ENCODE measurements at regions not wholly inside any gene's neighbourhood (a gene's known extent, or its start where the extent isn't known, plus 50 kb on each side); places are given as distances from the start of the nearest gene placed in this dataset.

DNA sequence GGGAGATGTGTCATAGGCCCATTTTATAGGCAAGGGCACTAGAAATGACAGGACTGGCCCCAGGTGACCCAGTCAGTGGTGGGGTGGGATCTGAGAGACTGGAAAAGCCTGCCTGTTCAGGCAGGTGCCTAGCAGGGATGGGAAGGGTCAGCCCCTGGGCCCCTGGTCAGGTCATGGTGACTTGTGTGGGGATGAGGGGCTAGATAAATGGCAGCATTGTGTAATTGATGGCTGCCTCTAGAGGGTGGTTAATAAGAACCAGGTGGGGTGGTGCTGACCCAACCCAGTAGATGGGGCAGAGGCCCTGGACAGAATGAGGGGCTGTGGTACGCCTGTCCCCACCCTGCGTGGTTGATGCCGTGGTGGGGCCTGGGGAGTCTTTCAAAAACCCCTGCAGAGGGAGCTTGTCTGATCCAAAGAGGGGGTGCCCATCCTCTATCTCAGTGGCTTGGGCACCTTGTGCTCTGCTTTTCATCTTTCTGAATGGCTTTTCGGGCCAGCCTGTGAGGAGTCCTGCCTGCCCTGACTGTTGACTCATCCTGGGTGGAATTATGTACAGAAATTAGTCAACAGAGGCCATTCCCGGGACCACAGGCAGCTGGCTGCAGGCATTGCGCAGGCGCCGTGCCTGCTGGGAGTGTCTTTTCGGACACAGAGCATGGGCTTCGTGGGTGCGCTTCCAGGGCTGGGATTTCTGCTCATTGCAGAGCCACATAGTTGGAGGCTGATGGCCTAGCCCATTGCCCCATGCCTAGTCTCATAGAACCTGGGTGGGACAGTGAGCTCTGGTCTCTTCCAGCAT is 93.6 kb upstream of the PITX1 start:
- Histone ChIP-seq H3K27ac (peak overlapping the region; percentile 77), H3K4me3 (no peak overlapping the region), H3K27me3 (no peaks in the 10 kb centered on the region), H3K4me1 (peaks cover 37% of the 10 kb centered on the region), H3K9me3 (no peaks in the 10 kb centered on the region), H3K36me3 (no peaks in the 10 kb centered on the region)
- DNase-seq (ENCODE audit: extremely low spot score in 2 of 2), result no peak
- TF ChIP-seq, protein P1, sequence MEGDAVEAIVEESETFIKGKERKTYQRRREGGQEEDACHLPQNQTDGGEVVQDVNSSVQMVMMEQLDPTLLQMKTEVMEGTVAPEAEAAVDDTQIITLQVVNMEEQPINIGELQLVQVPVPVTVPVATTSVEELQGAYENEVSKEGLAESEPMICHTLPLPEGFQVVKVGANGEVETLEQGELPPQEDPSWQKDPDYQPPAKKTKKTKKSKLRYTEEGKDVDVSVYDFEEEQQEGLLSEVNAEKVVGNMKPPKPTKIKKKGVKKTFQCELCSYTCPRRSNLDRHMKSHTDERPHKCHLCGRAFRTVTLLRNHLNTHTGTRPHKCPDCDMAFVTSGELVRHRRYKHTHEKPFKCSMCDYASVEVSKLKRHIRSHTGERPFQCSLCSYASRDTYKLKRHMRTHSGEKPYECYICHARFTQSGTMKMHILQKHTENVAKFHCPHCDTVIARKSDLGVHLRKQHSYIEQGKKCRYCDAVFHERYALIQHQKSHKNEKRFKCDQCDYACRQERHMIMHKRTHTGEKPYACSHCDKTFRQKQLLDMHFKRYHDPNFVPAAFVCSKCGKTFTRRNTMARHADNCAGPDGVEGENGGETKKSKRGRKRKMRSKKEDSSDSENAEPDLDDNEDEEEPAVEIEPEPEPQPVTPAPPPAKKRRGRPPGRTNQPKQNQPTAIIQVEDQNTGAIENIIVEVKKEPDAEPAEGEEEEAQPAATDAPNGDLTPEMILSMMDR (IDR thresholded peaks at IDR 0.05), result no peak
- TF ChIP-seq POLR2AphosphoS5 (IDR thresholded peaks at IDR 0.05; ENCODE audit: insufficient read depth in 1 of 2, low read depth in 1 of 2), result peak; percentile 26 to 63
- intact Hi-C loops (cut with DNase I), result no loop called here

DNA sequence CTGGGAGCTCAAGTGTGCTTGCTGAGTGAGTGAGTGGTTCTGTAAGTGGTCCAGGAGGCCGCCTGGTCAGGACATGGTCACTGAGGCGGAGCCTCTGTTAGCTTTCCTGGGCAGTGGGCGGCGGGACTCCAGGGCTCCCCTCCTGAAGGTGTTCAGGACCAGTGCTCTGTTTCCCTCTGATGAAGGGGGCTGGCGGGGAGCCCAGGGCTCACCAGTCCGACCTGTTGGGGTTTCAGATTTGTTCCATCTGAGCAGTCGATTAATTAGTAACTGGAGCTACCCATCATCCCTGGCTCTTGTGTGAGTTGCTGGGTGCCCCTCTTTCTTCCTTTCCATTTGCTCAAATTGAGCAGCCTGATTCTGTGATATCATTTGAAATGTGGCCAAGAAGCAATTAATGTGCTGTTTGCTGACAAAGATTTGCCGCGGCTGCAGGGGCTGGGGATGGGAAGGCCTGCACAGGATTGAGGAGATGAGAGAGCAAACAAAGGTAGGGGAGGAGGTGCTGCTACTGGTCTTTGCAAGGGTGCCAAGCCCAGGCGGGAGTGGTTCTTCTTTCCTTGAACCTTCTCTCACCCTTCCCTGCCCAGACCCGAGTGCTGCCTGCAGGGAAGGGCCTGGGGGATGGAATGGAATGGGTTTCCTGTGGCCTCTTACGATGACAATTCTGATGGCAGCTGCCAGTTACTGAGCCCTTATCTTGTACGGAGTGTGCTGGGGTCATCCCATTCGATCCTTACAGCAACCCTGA is 92.8 kb upstream of the PITX1 start:
- H3K27me3 ChIP-seq, result no peaks in the 10 kb centered on the region
- intact Hi-C loops (cut with DNase I), result no loop called here
- no peak overlapping the region for H3K4me3 ChIP-seq
- TF ChIP-seq POLR2AphosphoS5 (IDR thresholded peaks at IDR 0.05; ENCODE audit: insufficient read depth in 1 of 2, low read depth in 1 of 2) (no peak), POLR2A (IDR thresholded peaks at IDR 0.05) (no peak)
- TF ChIP-seq, protein P1 (IDR thresholded peaks at IDR 0.05), result no peak
- peak overlapping the region; percentile 77 for H3K27ac ChIP-seq
- peaks cover 29% of the 10 kb centered on the region for H3K4me1 ChIP-seq
- DNase-seq (ENCODE audit: extremely low spot score in 2 of 2), result no peak
- no peaks in the 10 kb centered on the region for H3K9me3 ChIP-seq
- no peaks in the 10 kb centered on the region for H3K36me3 ChIP-seq

DNA sequence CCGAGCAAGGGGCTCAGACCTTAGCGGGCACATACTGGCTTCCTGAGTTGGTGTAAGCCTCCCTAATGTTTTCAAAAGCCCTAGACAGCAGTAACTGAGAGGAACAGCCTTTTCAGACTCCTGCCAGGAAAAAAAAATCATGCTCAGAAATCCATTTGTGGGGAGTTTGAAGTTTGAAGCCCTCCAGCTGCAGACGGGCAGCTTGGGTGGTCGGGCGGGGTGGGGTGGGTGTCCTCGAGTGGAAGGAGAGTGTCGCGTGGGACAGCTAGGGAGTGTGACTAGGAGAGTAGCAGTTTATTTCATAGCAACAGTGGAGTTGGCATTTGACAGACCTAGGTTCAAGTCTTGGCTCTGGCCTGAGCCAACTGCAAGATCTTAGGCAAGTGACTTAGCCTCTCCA is 90.7 kb upstream of the PITX1 start:
- H3K9me3 ChIP-seq, result no peaks in the 10 kb centered on the region
- intact Hi-C loops (cut with DNase I), result no loop called here
- no peak for TF ChIP-seq POLR2A (IDR thresholded peaks at IDR 0.05)
- TF ChIP-seq, protein P1 (IDR thresholded peaks at IDR 0.05), result no peak
- TF ChIP-seq POLR2AphosphoS5 (IDR thresholded peaks at IDR 0.05; ENCODE audit: insufficient read depth in 1 of 2, low read depth in 1 of 2), result no peak
- DNase-seq (ENCODE audit: extremely low spot score in 2 of 2), result no peak
- no peak overlapping the region for H3K27ac ChIP-seq
- no peaks in the 10 kb centered on the region for H3K27me3 ChIP-seq
- no peaks in the 10 kb centered on the region for H3K36me3 ChIP-seq
- H3K4me1 ChIP-seq, result peaks cover 23% of the 10 kb centered on the region
- no peak overlapping the region for H3K4me3 ChIP-seq

DNA sequence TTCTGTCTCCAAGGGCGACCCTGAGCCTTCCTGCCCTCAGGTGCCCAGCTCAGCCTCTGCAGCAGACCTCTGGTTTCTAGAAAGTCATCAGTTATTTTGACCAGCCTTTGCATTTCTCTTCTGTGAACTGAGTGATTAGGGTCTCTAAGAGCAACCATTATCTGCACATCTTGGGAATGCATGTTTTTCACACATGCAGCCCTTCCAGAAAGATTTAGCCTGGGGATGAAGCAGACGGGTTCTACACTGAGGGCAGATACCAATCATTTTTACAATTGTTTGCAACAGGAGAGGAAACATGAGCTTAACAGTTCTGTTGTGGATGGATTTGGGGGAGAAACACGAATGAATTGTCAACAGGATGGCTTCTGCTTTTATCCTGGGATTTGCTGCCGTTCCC is 90.1 kb upstream of the PITX1 start:
- DNase-seq (ENCODE audit: extremely low spot score in 2 of 2), result no peak
- Histone ChIP-seq H3K27ac (no peak overlapping the region), H3K4me3 (no peak overlapping the region), H3K36me3 (no peaks in the 10 kb centered on the region), H3K9me3 (no peaks in the 10 kb centered on the region), H3K27me3 (no peaks in the 10 kb centered on the region), H3K4me1 (peaks cover 23% of the 10 kb centered on the region)
- intact Hi-C loops (cut with DNase I), result no loop called here
- no peak for TF ChIP-seq POLR2AphosphoS5 (IDR thresholded peaks at IDR 0.05; ENCODE audit: insufficient read depth in 1 of 2, low read depth in 1 of 2)
- TF ChIP-seq, protein P1 (IDR thresholded peaks at IDR 0.05), result no peak
- no peak for TF ChIP-seq POLR2A (IDR thresholded peaks at IDR 0.05)

DNA sequence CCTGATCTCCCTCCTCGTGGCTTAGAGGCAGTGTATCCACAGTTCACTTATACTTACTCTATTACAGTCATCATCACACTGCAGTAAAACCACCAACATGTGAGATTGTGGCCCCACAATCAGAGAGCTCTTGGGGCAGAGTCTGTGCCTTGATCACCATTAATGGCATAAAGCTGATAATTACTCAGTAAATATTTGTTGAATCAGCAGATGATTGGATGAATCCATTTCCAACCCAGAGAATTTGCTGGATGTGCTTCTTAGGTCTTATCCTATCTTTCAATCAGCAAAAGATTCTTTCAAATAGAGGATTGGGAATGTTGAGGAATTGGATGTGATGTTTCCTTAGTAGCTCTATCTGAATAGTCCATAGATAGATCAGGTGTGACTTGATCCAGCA is 88.8 kb upstream of the PITX1 start:
- intact Hi-C loops (cut with DNase I), result no loop called here
- no peaks in the 10 kb centered on the region for H3K36me3 ChIP-seq
- TF ChIP-seq POLR2A (IDR thresholded peaks at IDR 0.05), result no peak
- TF ChIP-seq, protein P1 (IDR thresholded peaks at IDR 0.05), result no peak
- TF ChIP-seq POLR2AphosphoS5 (IDR thresholded peaks at IDR 0.05; ENCODE audit: insufficient read depth in 1 of 2, low read depth in 1 of 2), result no peak
- no peak for DNase-seq (ENCODE audit: extremely low spot score in 2 of 2)
- H3K4me3 ChIP-seq, result no peak overlapping the region
- no peak overlapping the region for H3K27ac ChIP-seq
- H3K27me3 ChIP-seq, result no peaks in the 10 kb centered on the region
- no peaks in the 10 kb centered on the region for H3K9me3 ChIP-seq
- peaks cover 16% of the 10 kb centered on the region for H3K4me1 ChIP-seq

All from vagina (tissue), 2 donors.